GM23338 (cell line): ENCODE measurements at regions not wholly inside any gene's neighbourhood (a gene's known extent, or its start where the extent isn't known, plus 50 kb on each side); places are given as distances from the start of the nearest gene placed in this dataset.

Source experiments
- ATAC-seq: fragments of 200-7000 bp; cut with Tn5 transposase; 3 replicates; pipeline ENCODE4 v1.9.1; 2020
- DNase-seq: peaks from one replicate; pipeline ENCODE4 v3.0.0-alpha.2; 2015; ENCODE audit warnings: low spot score
- H2AFZ ChIP-seq: fragments of 200-600 bp; sonication (generic); 2 replicates; pipeline ENCODE4 v1.8.0; 2016; ENCODE audit warnings: antibody characterized with exemption, mild to moderate bottlenecking, moderate library complexity
- H3F3A ChIP-seq: fragments of 200-600 bp; sonication (generic); replicated peaks from 2 replicates; pipeline ENCODE4 v1.8.0; 2017; ENCODE audit warnings: antibody characterized with exemption, mixed run types, low read depth
- H3K27ac ChIP-seq: fragments of 200-600 bp; sonication (generic); 2 replicates; pipeline ENCODE4 v1.6.1; 2016; ENCODE audit warnings: low read depth
- H3K27me3 ChIP-seq: fragments of 200-600 bp; sonication (generic); 2 replicates; pipeline ENCODE4 v1.8.0; 2016; ENCODE audit warnings: mild to moderate bottlenecking, mixed run types, moderate library complexity; ENCODE audit not compliant: insufficient read depth
- H3K36me3 ChIP-seq: fragments of 200-600 bp; sonication (generic); 2 replicates; pipeline ENCODE4 v1.8.0; 2016; ENCODE audit warnings: mild to moderate bottlenecking; ENCODE audit not compliant: insufficient read depth
- H3K4me1 ChIP-seq: fragments of 200-600 bp; sonication (generic); 2 replicates; pipeline ENCODE4 v1.8.0; 2016; ENCODE audit warnings: mild to moderate bottlenecking, moderate library complexity; ENCODE audit not compliant: insufficient read depth
- H3K4me2 ChIP-seq: fragments of 200-600 bp; sonication (generic); 2 replicates; pipeline ENCODE4 v1.7.1; 2017; ENCODE audit warnings: mixed run types
- H3K4me3 ChIP-seq: fragments of 200-600 bp; sonication (generic); 2 replicates; pipeline ENCODE4 v1.6.1; 2016; ENCODE audit warnings: mixed run types
- H3K79me2 ChIP-seq: fragments of 200-600 bp; sonication (generic); replicated peaks from 2 replicates; pipeline ENCODE4 v1.8.0; 2017; ENCODE audit warnings: mild to moderate bottlenecking; ENCODE audit not compliant: insufficient read depth
- H3K9me2 ChIP-seq: fragments of 200-600 bp; sonication (generic); 2 replicates; pipeline ENCODE4 v1.8.0; 2017; ENCODE audit not compliant: insufficient read depth
- H4K20me1 ChIP-seq: fragments of 200-600 bp; sonication (generic); replicated peaks from 2 replicates; pipeline ENCODE4 v1.8.0; 2017; ENCODE audit warnings: mild to moderate bottlenecking; ENCODE audit not compliant: insufficient read depth
- H3K27ac Mint-ChIP-seq: 2 replicates; pipeline ENCODE4 v1.8.0; 2020; ENCODE audit warnings: inconsistent platforms, mild to moderate bottlenecking, moderate library complexity, mixed read lengths
- H3K27me3 Mint-ChIP-seq: 3 replicates; pipeline ENCODE4 v1.8.0; 2022; ENCODE audit warnings: low read depth, mild to moderate bottlenecking, moderate library complexity, mixed read lengths, inconsistent platforms; ENCODE audit not compliant: insufficient read depth, poor library complexity
- H3K36me3 Mint-ChIP-seq: 3 replicates; pipeline ENCODE4 v1.8.0; 2021; ENCODE audit warnings: low read depth, mild to moderate bottlenecking, inconsistent platforms, moderate library complexity, mixed read lengths
- H3K4me1 Mint-ChIP-seq: 3 replicates; pipeline ENCODE4 v1.8.0; 2020; ENCODE audit warnings: mild to moderate bottlenecking, inconsistent platforms, mixed read lengths
- H3K4me3 Mint-ChIP-seq: 3 replicates; pipeline ENCODE4 v1.8.0; 2021; ENCODE audit warnings: moderate library complexity, mild to moderate bottlenecking, inconsistent platforms, mixed read lengths
- H3K9me3 Mint-ChIP-seq: 3 replicates; pipeline ENCODE4 v1.8.0; 2020; ENCODE audit warnings: moderate library complexity, mild to moderate bottlenecking, inconsistent platforms, mixed read lengths
- EZH2 ChIP-seq: fragments of 200-600 bp; sonication (generic); IDR thresholded peaks from one replicate; pipeline ENCODE4 v1.8.0; 2017; ENCODE audit warnings: antibody characterized with exemption, mild to moderate bottlenecking, low read depth; ENCODE audit not compliant: unreplicated experiment
- EZH2phosphoT487 ChIP-seq: fragments of 200-600 bp; sonication (generic); IDR thresholded peaks from one replicate; pipeline ENCODE4 v1.8.1; 2018; ENCODE audit warnings: antibody characterized with exemption; ENCODE audit not compliant: unreplicated experiment
- JUNB ChIP-seq: IDR thresholded peaks from one replicate; pipeline ENCODE4 v1.6.1; 2016; ENCODE audit warnings: antibody characterized with exemption; ENCODE audit not compliant: unreplicated experiment
- POLR2AphosphoS5 ChIP-seq: IDR thresholded peaks from 2 replicates; pipeline ENCODE4 v1.6.1; 2016; ENCODE audit warnings: antibody characterized with exemption, low read depth
- ZNF114 ChIP-seq: fragments of 250-450 bp; sonication (Bioruptor Pico); IDR thresholded peaks from 2 replicates; pipeline ENCODE4 v1.5.0; 2020; ENCODE audit warnings: mild to moderate bottlenecking, moderate library complexity
- ZNF331 ChIP-seq: fragments of 250-450 bp; sonication (Bioruptor Pico); IDR thresholded peaks from 2 replicates; pipeline ENCODE4 v1.5.0; 2020; ENCODE audit warnings: low read depth, mild to moderate bottlenecking, moderate library complexity
- TF ChIP-seq, protein P1 (sequence below), 2 experiments: fragments of 200-600 bp in 1 of 2; sonication (generic) in 1 of 2; conservative IDR thresholded peaks; 2 replicates each; pipeline versions ENCODE4 v1.5.1 to v1.6.1; 2016 to 2017; ENCODE audit warnings: antibody characterized with exemption in 2 of 2, low read depth in 2 of 2, mild to moderate bottlenecking in 2 of 2, moderate library complexity in 1 of 2
- TF ChIP-seq, protein P2 (sequence below): fragments of 250-450 bp; sonication (Bioruptor Pico); IDR thresholded peaks from 2 replicates; pipeline ENCODE4 v1.5.0; 2020; ENCODE audit warnings: mild to moderate bottlenecking, moderate library complexity
- TF ChIP-seq, protein P3 (sequence below): IDR thresholded peaks from 2 replicates; pipeline ENCODE4 v1.6.1; 2016; ENCODE audit warnings: antibody characterized with exemption

DNA sequence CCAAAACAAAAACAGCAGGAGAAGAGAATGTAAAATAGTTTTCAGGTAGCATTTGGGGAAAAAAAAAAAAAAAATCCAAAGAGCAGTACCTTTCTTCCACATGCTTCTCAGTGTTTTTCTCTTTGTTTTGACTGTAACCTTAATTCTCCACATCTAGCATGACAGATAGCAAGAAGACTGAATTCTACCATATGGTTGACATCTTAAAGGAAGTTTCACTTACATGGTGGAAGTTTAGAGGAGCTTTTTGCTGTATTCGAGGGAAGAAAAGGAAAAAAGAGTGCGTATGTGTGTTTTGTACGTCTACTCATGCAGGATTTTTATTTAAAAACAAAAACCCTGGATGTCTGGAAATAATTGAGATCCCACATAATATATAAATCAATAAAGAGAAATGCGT lies 604.8 kb downstream of the CCDC171 start:
- Histone ChIP-seq H3K4me1 (no peaks in the 10 kb centered on the region), H3K4me3 (no peak overlapping the region), H3K4me2 (no peak overlapping the region), H2AFZ (peak overlapping the region; percentile 25; the same call in 1 of the 2 replicates), H3K36me3 (no peaks in the 10 kb centered on the region), H3F3A (no peaks in the 10 kb centered on the region), H3K27me3 (peaks cover 13% of the 10 kb centered on the region), H3K79me2 (no peaks in the 10 kb centered on the region), H3K9me2 (peaks cover 8% of the 10 kb centered on the region; the same call in 1 of the 2 replicates), H3K27ac (no peak overlapping the region), H4K20me1 (no peaks in the 10 kb centered on the region)
- H3K27me3 Mint-ChIP-seq: peaks cover 14% of the 10 kb centered on the region
- ATAC-seq: no peak
- H3K4me3 Mint-ChIP-seq: no peak overlapping the region
- no peaks in the 10 kb centered on the region for H3K36me3 Mint-ChIP-seq
- no peak for DNase-seq
- H3K4me1 Mint-ChIP-seq: peaks cover 19% of the 10 kb centered on the region
- H3K9me3 Mint-ChIP-seq: no peaks in the 10 kb centered on the region
- no peak overlapping the region for H3K27ac Mint-ChIP-seq
- TF ChIP-seq EZH2 (no peak), JUNB (no peak)

DNA sequence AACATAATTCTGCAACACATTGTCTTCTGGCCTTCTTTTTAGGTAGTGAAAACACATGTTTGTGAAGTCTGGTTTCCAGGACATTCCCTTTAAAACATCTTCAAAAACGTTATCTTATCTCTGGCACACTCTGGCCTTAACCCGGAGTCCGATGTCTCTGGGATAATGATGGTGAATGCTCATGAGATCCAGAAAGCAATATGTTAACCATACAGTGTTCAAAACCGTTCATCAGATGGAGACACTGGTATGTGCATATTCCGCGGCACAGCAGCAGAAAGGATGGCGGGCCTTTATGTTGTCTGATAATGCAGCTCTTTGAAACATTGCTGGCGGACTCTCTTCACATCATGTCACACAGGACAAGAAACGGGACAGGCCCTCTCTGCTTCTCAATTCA lies 605.2 kb downstream of the CCDC171 start:
- H3K4me1 Mint-ChIP-seq: peaks cover 19% of the 10 kb centered on the region
- Histone ChIP-seq H3K27me3 (peaks cover 13% of the 10 kb centered on the region), H3K4me1 (no peaks in the 10 kb centered on the region), H3K4me3 (no peak overlapping the region), H3K36me3 (no peaks in the 10 kb centered on the region), H3K79me2 (no peaks in the 10 kb centered on the region), H3K4me2 (no peak overlapping the region), H3K27ac (no peak overlapping the region), H2AFZ (no peak overlapping the region), H3K9me2 (peaks cover 12% of the 10 kb centered on the region; the same call in 1 of the 2 replicates), H4K20me1 (no peaks in the 10 kb centered on the region), H3F3A (no peaks in the 10 kb centered on the region)
- TF ChIP-seq, protein P1, sequence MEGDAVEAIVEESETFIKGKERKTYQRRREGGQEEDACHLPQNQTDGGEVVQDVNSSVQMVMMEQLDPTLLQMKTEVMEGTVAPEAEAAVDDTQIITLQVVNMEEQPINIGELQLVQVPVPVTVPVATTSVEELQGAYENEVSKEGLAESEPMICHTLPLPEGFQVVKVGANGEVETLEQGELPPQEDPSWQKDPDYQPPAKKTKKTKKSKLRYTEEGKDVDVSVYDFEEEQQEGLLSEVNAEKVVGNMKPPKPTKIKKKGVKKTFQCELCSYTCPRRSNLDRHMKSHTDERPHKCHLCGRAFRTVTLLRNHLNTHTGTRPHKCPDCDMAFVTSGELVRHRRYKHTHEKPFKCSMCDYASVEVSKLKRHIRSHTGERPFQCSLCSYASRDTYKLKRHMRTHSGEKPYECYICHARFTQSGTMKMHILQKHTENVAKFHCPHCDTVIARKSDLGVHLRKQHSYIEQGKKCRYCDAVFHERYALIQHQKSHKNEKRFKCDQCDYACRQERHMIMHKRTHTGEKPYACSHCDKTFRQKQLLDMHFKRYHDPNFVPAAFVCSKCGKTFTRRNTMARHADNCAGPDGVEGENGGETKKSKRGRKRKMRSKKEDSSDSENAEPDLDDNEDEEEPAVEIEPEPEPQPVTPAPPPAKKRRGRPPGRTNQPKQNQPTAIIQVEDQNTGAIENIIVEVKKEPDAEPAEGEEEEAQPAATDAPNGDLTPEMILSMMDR (conservative IDR thresholded peaks at IDR 0.05; ENCODE audit: low read depth in 2 of 2): no peak
- TF ChIP-seq EZH2phosphoT487: no peak
- TF ChIP-seq ZNF114: no peak
- TF ChIP-seq, protein P2, sequence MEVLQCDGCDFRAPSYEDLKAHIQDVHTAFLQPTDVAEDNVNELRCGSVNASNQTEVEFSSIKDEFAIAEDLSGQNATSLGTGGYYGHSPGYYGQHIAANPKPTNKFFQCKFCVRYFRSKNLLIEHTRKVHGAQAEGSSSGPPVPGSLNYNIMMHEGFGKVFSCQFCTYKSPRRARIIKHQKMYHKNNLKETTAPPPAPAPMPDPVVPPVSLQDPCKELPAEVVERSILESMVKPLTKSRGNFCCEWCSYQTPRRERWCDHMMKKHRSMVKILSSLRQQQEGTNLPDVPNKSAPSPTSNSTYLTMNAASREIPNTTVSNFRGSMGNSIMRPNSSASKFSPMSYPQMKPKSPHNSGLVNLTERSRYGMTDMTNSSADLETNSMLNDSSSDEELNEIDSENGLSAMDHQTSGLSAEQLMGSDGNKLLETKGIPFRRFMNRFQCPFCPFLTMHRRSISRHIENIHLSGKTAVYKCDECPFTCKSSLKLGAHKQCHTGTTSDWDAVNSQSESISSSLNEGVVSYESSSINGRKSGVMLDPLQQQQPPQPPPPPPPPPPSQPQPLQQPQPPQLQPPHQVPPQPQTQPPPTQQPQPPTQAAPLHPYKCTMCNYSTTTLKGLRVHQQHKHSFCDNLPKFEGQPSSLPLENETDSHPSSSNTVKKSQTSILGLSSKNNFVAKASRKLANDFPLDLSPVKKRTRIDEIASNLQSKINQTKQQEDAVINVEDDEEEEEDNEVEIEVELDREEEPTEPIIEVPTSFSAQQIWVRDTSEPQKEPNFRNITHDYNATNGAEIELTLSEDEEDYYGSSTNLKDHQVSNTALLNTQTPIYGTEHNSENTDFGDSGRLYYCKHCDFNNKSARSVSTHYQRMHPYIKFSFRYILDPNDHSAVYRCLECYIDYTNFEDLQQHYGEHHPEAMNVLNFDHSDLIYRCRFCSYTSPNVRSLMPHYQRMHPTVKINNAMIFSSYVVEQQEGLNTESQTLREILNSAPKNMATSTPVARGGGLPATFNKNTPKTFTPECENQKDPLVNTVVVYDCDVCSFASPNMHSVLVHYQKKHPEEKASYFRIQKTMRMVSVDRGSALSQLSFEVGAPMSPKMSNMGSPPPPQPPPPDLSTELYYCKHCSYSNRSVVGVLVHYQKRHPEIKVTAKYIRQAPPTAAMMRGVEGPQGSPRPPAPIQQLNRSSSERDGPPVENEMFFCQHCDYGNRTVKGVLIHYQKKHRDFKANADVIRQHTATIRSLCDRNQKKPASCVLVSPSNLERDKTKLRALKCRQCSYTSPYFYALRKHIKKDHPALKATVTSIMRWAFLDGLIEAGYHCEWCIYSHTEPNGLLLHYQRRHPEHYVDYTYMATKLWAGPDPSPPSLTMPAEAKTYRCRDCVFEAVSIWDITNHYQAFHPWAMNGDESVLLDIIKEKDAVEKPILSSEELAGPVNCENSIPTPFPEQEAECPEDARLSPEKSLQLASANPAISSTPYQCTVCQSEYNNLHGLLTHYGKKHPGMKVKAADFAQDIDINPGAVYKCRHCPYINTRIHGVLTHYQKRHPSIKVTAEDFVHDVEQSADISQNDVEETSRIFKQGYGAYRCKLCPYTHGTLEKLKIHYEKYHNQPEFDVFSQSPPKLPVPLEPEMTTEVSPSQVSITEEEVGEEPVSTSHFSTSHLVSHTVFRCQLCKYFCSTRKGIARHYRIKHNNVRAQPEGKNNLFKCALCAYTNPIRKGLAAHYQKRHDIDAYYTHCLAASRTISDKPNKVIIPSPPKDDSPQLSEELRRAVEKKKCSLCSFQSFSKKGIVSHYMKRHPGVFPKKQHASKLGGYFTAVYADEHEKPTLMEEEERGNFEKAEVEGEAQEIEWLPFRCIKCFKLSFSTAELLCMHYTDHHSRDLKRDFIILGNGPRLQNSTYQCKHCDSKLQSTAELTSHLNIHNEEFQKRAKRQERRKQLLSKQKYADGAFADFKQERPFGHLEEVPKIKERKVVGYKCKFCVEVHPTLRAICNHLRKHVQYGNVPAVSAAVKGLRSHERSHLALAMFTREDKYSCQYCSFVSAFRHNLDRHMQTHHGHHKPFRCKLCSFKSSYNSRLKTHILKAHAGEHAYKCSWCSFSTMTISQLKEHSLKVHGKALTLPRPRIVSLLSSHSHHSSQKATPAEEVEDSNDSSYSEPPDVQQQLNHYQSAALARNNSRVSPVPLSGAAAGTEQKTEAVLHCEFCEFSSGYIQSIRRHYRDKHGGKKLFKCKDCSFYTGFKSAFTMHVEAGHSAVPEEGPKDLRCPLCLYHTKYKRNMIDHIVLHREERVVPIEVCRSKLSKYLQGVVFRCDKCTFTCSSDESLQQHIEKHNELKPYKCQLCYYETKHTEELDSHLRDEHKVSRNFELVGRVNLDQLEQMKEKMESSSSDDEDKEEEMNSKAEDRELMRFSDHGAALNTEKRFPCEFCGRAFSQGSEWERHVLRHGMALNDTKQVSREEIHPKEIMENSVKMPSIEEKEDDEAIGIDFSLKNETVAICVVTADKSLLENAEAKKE (CRISPR knock-in tag): no peak
- no peak for TF ChIP-seq POLR2AphosphoS5
- TF ChIP-seq, protein P3, sequence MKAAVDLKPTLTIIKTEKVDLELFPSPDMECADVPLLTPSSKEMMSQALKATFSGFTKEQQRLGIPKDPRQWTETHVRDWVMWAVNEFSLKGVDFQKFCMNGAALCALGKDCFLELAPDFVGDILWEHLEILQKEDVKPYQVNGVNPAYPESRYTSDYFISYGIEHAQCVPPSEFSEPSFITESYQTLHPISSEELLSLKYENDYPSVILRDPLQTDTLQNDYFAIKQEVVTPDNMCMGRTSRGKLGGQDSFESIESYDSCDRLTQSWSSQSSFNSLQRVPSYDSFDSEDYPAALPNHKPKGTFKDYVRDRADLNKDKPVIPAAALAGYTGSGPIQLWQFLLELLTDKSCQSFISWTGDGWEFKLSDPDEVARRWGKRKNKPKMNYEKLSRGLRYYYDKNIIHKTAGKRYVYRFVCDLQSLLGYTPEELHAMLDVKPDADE: no peak
- no peak for TF ChIP-seq ZNF331 (CRISPR knock-in tag)
- DNase-seq (no peak), ATAC-seq (no peak)
- H3K27ac Mint-ChIP-seq: no peak overlapping the region
- peaks cover 10% of the 10 kb centered on the region for H3K27me3 Mint-ChIP-seq
- no peak overlapping the region for H3K4me3 Mint-ChIP-seq
- H3K9me3 Mint-ChIP-seq: no peaks in the 10 kb centered on the region
- H3K36me3 Mint-ChIP-seq: no peaks in the 10 kb centered on the region
